NB4 (cell line): ENCODE measurements at regions not wholly inside any gene's neighbourhood (a gene's known extent, or its start where the extent isn't known, plus 50 kb on each side); places are given as distances from the start of the nearest gene placed in this dataset.

ENCODE experiments used
- CTCF ChIP-seq: IDR thresholded peaks from one replicate; pipeline ENCODE4 v1.5.1; 2012; ENCODE audit warnings: low read depth, low read length
- MAX ChIP-seq: IDR thresholded peaks from 2 replicates; pipeline ENCODE4 v1.6.1; 2011; ENCODE audit warnings: low read depth, low read length
- POLR2A ChIP-seq: IDR thresholded peaks from 2 replicates; pipeline ENCODE4 v1.6.1; 2011; ENCODE audit warnings: mild to moderate bottlenecking; ENCODE audit not compliant: insufficient read length; ENCODE audit errors: extremely low read depth

- TF ChIP-seq CTCF (no peak), POLR2A (no peak), MAX (no peak)
Measured at GRCh38 chr9:17928228-17928627, 349.4 kb downstream of the SH3GL2 start.
